Mucosa of rectum (tissue), 2 donors: ENCODE measurements at regions not wholly inside any gene's neighbourhood (a gene's known extent, or its start where the extent isn't known, plus 50 kb on each side); places are given as distances from the start of the nearest gene placed in this dataset.

Experiments
- H3K27ac ChIP-seq, 2 donors: one replicate each; pipeline ENCODE4 v1.7.0; 2013; ENCODE audit warnings: inconsistent platforms in 2 of 2, low read depth in 2 of 2, low read length in 2 of 2
- H3K27me3 ChIP-seq, 2 donors: one replicate each; pipeline ENCODE4 v1.7.0; 2013; ENCODE audit warnings: low read length in 2 of 2; ENCODE audit not compliant: control insufficient read depth in 2 of 2, insufficient read depth in 2 of 2
- H3K36me3 ChIP-seq, 2 donors: one replicate each; pipeline ENCODE4 v1.7.0; 2013; ENCODE audit warnings: low read length in 2 of 2; ENCODE audit not compliant: control insufficient read depth in 2 of 2, insufficient read depth in 2 of 2
- H3K4me1 ChIP-seq, 2 donors: one replicate each; pipeline ENCODE4 v1.7.0; 2013; ENCODE audit warnings: low read length in 2 of 2, mild to moderate bottlenecking in 1 of 2; ENCODE audit not compliant: control insufficient read depth in 2 of 2, insufficient read depth in 2 of 2
- H3K4me3 ChIP-seq, 2 donors: one replicate each; pipeline ENCODE4 v1.7.0; 2013; ENCODE audit warnings: low read length in 2 of 2
- H3K9ac ChIP-seq, 2 donors: one replicate each; pipeline ENCODE4 v1.7.0; 2013; ENCODE audit warnings: low read length in 2 of 2, low read depth in 1 of 2, mild to moderate bottlenecking in 1 of 2
- H3K9me3 ChIP-seq, 2 donors: one replicate each; pipeline ENCODE4 v1.7.0; 2013; ENCODE audit warnings: low read length in 2 of 2; ENCODE audit not compliant: control insufficient read depth in 2 of 2
- donor health status: healthy.
- donor health status: Normal muscosa, but diverticular disease.

DNA sequence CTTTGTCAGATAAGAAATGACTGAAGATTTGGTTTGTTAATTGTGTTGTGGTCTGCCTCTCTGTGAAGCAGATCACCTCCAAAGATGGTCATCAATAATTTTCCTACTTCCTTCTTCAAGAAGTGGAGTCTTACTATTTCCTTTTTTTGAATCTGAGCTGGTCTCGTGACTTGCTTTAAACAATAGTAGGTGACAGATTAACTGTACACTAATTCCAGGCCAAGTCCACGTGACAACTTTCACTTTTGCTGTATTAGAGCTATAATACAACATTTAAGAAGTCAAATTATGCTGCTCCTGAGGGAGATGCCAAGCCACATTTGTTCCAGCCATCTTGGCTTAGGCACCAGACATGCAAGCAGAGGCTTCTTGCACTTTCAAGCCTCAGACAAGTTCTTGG lies 393.8 kb upstream of the GRID2 start:
- Histone ChIP-seq H3K9me3 (no peaks in the 10 kb centered on the region), H3K36me3 (no peaks in the 10 kb centered on the region), H3K27ac (no peak overlapping the region), H3K27me3 (no peaks in the 10 kb centered on the region), H3K4me1 (no peaks in the 10 kb centered on the region), H3K4me3 (no peak overlapping the region), H3K9ac (no peak overlapping the region)

DNA sequence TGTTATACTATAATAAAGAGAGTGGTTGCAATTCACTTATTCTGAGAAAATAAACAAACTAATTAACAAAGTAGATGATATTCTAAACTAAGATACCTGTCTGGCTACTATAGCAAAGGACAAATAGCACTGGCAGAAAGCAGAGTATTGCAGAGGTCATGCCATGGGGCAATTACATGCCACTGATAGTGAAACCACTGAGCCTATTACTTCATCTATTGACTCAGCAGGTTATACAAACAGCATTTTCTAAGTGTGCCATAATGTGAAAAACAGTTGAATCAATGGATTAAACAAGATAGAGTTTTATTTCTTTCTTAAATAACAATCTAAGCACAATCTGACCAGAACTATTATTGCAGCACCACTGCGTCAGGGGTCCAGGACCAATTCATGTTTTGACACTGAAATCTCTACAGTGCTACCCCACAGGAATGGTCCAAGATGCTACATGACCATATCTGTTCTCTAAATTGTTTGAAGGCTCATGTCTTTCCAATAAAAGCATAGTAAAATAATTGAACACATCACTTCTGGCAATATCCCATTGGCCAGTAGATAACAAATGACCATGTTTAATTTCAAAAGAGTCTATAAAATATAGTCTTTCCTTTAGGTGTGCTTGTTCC lies 389.5 kb upstream of the GRID2 start:
- no peaks in the 10 kb centered on the region for H3K4me1 ChIP-seq
- H3K27ac ChIP-seq: no peak overlapping the region
- no peak overlapping the region for H3K9ac ChIP-seq
- no peaks in the 10 kb centered on the region for H3K27me3 ChIP-seq
- H3K36me3 ChIP-seq: no peaks in the 10 kb centered on the region
- no peak overlapping the region for H3K4me3 ChIP-seq
- no peaks in the 10 kb centered on the region for H3K9me3 ChIP-seq

DNA sequence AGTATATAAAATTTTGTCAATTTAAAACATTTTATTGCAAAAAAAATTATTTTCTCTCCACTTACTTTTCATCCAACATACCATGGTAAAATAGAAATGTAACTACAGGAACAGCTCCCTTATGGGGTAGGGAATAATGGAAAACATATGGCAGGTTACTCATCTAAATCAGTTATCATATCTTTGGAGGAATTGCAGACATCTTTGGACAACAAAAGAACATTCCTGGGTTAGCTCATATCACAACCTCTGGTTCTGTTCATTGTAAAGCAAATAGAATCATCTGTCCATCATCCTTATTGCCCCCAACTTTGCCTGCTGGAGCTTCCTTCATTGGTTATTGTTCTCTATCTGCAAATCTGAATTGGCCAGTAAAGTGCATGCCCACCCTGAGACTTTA lies 387.5 kb upstream of the GRID2 start:
- no peak overlapping the region for H3K27ac ChIP-seq
- no peak overlapping the region for H3K4me3 ChIP-seq
- H3K27me3 ChIP-seq: no peaks in the 10 kb centered on the region
- no peaks in the 10 kb centered on the region for H3K4me1 ChIP-seq
- no peaks in the 10 kb centered on the region for H3K9me3 ChIP-seq
- no peak overlapping the region for H3K9ac ChIP-seq
- no peaks in the 10 kb centered on the region for H3K36me3 ChIP-seq

DNA sequence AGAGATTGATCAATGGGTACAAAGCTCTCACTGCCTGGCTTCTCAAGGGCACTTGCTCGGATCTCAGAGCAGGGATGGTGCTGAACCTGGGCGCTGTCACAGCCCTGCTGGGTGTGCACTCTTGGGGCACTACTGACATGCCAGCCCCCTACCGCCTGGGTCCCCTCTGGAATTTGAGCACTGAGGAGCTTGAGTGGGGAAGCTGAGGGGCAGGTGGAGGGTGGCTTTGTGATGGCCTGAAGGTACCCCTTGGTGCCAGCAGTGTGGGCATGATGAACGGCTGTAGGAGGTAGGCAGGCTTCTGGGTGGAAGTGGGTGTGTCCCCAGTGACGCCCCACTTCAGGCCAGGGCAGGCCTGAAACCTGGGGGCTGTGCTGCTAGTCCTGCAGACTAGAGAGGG lies 379.1 kb upstream of the GRID2 start:
- Histone ChIP-seq H3K36me3 (no peaks in the 10 kb centered on the region), H3K9ac (no peak overlapping the region), H3K4me3 (no peak overlapping the region), H3K9me3 (no peaks in the 10 kb centered on the region), H3K27me3 (no peaks in the 10 kb centered on the region), H3K4me1 (no peaks in the 10 kb centered on the region), H3K27ac (no peak overlapping the region)

DNA sequence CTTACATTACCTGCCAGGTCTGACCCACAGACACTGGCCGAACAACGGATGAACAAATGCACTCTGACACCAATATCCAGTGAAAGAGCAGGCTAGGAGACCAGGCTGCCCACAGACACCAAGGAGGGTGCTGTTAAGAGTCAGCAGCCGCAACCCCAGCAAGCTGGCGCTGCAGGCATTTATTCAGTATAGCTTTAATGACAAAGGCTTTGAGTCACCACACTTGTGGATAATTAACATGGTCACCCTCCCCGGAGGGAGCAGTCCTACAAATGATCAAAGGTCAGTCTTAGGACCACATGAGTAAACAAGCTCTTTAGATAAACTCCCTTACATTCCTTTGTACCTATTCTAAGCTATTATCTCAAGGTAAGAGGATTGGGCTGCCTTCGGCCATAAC lies 368.5 kb upstream of the GRID2 start:
- Histone ChIP-seq H3K4me1 (no peaks in the 10 kb centered on the region), H3K27me3 (no peaks in the 10 kb centered on the region), H3K27ac (no peak overlapping the region), H3K9ac (no peak overlapping the region), H3K36me3 (no peaks in the 10 kb centered on the region), H3K9me3 (no peaks in the 10 kb centered on the region), H3K4me3 (no peak overlapping the region)

DNA sequence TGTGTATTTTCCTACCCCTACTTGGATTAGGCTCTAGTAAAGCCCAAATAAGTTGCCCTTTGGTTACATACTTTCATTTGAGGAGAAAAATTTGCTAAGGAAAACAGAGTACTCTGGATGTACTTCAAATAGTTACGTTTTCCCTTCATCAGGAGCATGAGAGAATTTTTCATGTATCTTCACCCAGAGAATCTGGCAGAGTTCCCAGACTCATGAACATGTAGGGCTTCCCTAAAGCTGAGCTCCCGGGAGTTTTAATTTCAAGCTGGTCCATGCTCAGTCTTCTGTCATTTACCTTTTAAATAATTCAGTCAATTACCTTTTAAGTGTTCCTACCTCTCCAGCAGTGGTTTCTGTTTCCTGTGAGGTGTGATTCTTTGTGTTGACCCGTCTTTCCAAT lies 367.5 kb upstream of the GRID2 start:
- no peaks in the 10 kb centered on the region for H3K27me3 ChIP-seq
- H3K9ac ChIP-seq: no peak overlapping the region

DNA sequence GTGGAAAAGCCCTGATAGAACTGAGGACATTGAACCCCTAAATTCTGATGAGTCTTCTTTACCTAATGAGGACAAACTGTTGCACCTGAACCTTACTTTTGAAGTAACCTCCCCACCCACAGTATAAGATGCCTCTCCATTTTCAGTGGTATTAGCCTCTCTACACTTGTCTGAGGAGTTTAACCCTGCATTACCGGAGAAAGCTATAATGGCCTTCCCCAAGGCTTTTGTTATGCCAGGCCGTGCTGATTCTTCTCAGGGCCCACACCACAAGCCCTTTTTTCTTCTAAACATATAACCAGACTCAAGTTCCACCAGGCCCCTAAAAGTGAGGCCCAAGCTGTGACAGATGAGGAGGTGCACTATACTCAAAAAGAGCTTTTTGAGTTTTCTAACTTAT lies 345.8 kb upstream of the GRID2 start:
- H3K27me3 ChIP-seq: no peaks in the 10 kb centered on the region
- no peak overlapping the region for H3K27ac ChIP-seq
- H3K9me3 ChIP-seq: no peaks in the 10 kb centered on the region
- no peak overlapping the region for H3K4me3 ChIP-seq
- H3K4me1 ChIP-seq: no peaks in the 10 kb centered on the region
- H3K9ac ChIP-seq: no peak overlapping the region
- no peaks in the 10 kb centered on the region for H3K36me3 ChIP-seq

More for the DNA sequence above, 367.5 kb upstream of the GRID2 start:
- no peaks in the 10 kb centered on the region for H3K9me3 ChIP-seq
- H3K36me3 ChIP-seq: no peaks in the 10 kb centered on the region
- H3K4me3 ChIP-seq: no peak overlapping the region
- no peaks in the 10 kb centered on the region for H3K4me1 ChIP-seq
- H3K27ac ChIP-seq: no peak overlapping the region

DNA sequence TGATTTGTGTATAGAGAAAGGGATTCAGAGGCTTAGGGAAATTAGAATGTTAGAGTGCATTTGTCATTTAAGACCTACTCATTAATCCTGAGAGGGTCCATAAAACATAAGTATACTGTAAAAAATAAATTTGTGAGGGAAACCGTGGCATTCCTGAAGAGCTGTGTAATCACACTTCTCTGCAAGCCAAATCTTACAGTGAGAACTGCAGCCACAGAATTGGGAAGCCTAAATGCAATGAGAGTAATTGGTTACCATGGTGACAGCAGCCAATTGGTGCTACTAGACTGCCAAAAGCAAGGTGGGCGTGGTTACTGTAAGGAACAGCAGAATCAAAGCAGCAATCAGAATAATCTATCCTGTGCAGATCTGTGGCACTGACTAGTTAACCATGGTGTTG lies 345.2 kb upstream of the GRID2 start:
- no peak overlapping the region for H3K27ac ChIP-seq
- no peaks in the 10 kb centered on the region for H3K4me1 ChIP-seq

DNA sequence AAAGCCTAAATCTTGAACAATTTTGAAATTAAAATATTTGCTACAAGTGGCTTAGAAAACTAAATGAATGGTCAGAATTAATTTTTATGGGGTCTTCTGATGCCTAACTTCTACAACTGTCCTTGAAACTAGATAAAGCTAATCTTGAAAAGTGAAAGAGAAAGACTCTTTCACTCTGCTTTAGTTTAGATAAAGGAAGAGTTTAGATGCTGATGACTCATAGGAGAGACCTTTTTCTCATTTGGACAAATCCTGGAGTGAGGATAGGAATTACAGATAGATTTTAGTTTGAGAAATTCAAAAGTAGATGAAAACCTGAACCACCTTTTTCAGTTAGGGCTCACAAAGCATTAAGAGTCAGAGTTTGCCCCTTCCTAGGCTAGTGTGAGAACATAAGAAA lies 342.3 kb upstream of the GRID2 start:
- Histone ChIP-seq H3K9ac (no peak overlapping the region), H3K27me3 (no peaks in the 10 kb centered on the region), H3K4me1 (no peaks in the 10 kb centered on the region), H3K9me3 (no peaks in the 10 kb centered on the region), H3K27ac (no peak overlapping the region), H3K4me3 (no peak overlapping the region), H3K36me3 (no peaks in the 10 kb centered on the region)

More for the DNA sequence above, 345.2 kb upstream of the GRID2 start:
- Histone ChIP-seq H3K9ac (no peak overlapping the region), H3K27me3 (no peaks in the 10 kb centered on the region), H3K9me3 (no peaks in the 10 kb centered on the region), H3K4me3 (no peak overlapping the region), H3K36me3 (no peaks in the 10 kb centered on the region)

DNA sequence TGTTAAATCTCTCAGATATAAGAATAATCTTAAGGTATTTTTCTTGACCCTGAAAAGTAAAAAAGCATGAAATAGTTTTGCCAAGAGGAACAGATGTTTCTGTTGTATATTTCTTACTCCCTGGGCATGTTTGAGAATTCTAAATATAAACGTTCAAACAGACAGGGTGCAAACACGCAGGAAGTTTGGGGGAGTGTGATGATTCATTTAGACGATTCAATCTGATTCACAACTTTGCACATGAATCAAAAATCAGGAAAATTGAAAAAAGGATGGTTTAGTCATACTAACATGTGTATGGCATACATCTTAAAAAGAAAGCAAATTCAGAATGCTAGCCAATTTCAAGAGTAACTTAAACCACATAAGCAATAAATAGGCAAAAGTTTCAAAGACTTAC lies 340.3 kb upstream of the GRID2 start:
- Histone ChIP-seq H3K27me3 (no peaks in the 10 kb centered on the region), H3K4me1 (no peaks in the 10 kb centered on the region), H3K9me3 (no peaks in the 10 kb centered on the region), H3K27ac (no peak overlapping the region), H3K36me3 (no peaks in the 10 kb centered on the region), H3K4me3 (no peak overlapping the region), H3K9ac (no peak overlapping the region)

DNA sequence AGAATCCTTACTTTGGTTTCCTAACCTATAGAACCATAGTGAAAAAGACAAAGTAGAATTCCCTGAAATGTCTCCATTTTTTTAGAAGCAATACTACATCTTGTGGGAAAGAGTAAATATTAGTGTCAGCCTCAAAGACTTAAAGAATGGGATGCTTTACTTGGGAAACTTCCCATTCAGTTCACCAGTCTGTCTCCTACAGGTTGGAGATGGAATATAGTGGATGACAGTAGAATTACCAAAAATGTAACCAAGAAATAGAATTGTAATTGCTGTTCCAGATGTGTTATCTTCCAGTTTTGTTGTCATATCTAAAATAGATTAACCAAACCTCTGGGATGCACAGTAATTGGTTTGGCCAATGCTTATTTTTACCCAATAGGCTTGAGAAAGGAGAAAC lies 338.6 kb upstream of the GRID2 start:
- no peak overlapping the region for H3K4me3 ChIP-seq
- no peaks in the 10 kb centered on the region for H3K27me3 ChIP-seq
- H3K36me3 ChIP-seq: no peaks in the 10 kb centered on the region
- no peak overlapping the region for H3K9ac ChIP-seq
- H3K4me1 ChIP-seq: no peaks in the 10 kb centered on the region
- H3K9me3 ChIP-seq: no peaks in the 10 kb centered on the region
- no peak overlapping the region for H3K27ac ChIP-seq
